ENCODE measurements at regions not wholly inside any gene's neighbourhood (a gene's known extent, or its start where the extent isn't known, plus 50 kb on each side); places are given as distances from the start of the nearest gene placed in this dataset.
A peak's percentile ranks its signal among the peaks of the same experiment; 100 is the strongest.

DNA sequence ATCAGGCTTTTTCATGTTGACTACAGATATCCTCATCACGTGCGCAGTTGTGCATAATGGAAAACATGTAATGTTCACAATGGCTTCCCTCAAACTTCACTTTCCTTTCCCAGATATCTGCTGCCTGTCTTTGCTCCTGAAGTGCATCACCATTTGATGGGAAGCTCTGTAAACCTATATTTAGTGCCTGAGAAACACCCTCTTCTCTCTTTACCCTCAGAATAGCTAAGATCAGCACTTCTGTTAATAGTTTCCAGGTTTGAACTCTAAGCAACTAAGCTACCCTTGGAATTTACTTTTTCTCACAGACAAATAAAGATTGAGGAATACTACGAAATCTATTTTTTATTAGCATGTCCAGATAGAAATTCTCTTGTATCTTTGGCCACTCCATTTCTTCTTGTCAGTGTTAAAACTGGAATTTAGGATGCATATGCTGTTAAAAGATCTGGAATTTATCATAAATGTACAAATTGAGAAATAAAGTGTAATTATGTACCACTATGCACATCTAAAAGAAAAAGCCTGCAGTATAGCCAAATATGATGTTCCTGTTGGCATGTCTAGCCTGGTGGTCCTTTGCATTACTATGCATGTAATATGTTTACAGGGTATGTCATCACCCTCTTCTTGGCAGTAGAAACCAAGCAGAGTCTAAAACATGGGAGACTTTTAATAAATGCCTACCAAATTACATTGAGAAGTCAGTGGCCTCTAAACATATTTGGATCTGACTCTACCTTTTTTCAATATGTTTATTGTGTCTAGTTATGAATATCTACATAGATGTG lies 278.7 kb downstream of the FIGN start:
- DNase-seq = no peak

DNA sequence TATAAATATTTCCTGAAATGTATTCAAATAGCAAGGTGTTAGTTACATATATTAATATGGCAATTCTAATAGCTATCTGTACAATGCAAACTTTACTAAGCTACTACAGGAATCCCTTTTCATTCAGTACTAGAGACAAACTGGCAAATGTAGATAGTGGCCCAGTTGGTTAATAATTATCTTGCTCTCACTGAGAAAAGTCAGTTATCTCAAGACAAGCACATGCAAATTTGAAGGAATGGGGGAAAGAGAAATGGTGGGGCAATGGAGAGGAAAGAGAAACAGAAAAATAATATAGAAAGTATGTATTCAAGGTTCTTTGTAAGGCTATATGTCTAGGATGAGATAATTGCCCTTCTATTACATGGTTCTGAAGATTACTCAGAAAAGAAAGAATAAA lies 280.0 kb downstream of the FIGN start:
- DNase-seq = no peak

DNA sequence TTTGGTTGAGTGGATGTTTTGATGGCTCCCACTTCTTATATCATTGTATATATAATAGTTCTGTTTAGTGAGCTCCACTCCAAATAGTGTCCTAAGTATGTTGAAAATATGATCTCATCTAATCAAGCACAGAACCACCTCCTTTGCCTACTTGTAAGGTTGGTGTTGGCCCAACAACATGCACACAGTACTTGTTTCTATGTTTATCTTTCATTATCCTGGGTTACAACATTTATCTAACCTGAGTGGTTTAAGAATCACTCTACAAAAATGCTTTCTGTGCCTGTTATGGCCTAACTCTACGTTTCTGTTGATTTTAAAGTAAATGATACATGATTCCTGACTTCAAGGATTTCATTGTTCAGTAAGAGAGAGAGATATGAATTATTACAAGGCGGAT lies 281.9 kb downstream of the FIGN start:
- no peak for DNase-seq

DNA sequence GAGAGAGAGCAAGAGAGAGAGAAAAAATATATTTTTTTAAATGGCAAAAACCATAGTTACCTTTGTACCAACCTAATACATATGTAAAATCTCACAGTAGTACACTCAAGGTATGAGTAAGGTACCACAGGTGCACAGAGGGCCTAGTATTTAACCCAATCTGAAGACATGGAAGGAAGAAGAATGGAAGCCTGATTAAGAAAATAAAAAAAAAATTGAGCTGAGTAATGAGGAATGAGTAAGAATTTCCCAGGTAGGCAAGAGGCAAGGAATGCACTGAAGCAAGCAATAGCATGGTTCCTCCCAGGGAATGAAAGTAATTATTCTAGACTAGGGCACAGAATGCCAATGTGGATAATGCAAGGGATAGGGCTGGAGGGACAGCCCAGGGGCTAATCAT lies 294.2 kb downstream of the FIGN start:
- DNase-seq = no peak

DNA sequence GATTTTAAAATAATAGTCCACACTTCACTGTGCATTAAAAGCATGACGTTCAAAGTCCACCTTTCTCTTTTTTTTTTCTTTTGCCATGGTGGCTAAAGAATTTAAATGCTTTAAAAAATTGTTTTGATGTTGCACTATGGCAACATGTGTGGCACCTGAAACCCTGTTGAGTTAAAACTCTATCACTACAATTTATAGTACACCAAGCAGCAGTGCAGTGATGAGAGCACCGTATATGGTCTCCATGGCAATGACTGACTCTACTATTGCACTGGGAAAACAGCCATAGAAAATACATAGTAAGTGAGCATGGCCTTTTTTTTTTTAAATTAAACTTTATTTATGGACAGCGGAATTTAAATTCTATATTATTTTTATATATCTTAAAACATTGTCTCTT lies 298.8 kb downstream of the FIGN start:
- DNase-seq = no peak

DNA sequence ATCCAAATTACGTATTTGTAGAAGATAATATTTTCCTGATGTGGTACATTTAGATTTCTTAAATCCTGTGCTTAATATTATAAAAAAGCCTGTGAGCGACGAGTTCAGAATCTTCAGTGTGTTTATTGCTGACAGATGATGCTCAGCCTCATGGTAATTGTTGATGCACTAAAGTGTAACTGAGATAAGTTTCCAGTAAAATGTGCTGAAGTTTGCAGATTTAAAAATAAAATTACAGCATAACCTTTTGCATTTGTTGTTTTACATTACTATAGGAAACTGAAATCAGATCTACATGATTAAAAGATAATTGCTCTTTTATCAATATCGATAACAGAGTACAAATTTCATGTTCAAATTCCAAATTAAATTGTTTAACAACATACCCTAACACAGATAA lies 307.6 kb downstream of the FIGN start:
- DNase-seq = no peak

DNA sequence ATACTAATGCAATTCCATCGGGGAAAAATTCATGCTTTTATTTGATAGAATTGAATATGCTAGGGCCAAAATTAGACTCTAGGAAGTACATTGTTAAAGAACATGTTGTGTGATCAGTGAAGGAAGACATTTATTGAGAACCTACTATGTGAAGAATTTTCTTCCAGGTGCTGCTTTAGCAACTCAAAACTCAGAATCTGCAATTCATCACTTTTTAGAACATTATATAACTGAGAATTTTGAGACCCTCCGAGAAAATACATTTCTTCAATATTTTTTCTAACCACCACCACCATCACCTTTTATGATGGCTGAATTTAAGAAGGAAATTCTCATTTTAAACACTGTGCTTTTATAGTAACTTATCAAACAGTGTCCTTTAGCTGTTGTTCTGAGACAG lies 315.2 kb downstream of the FIGN start:
- no peak for DNase-seq

DNA sequence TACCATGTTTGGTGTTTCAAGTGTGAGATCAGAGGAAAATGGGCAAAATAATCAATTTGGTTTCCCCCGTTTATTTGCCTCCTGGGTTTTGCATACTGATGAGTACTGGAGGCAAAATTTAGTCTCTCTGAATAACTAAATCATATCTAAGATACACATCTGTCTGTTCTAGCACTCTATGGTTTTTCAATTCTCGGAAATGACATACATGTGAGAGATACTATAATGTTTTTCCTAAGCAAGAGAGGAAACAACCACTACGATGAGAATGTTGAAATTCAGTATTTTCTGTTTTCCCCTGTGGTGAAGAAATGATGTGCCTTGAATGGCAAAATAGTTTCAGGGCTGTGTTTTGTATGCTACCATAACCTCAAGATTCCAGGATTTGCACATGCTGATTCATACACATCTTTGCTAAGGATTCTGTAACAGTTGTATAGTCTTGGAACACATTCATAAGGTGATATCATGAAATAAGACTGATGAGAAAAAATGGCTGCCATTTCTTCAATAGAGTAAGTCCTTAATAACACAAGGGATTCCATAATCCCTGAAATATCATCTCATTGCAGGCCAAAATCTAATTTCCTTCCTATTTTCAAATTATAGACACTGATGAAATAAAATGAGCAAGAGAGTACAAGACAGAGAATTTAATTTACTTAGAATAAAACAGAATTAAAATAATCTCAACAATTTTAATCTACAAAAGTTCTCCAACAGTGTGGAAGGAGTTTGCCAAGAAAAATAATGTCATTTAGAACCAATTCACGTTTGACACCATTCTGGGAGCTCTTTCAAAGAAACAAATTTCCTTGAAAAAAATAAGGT lies 316.6 kb downstream of the FIGN start:
- no peak for DNase-seq

DNA sequence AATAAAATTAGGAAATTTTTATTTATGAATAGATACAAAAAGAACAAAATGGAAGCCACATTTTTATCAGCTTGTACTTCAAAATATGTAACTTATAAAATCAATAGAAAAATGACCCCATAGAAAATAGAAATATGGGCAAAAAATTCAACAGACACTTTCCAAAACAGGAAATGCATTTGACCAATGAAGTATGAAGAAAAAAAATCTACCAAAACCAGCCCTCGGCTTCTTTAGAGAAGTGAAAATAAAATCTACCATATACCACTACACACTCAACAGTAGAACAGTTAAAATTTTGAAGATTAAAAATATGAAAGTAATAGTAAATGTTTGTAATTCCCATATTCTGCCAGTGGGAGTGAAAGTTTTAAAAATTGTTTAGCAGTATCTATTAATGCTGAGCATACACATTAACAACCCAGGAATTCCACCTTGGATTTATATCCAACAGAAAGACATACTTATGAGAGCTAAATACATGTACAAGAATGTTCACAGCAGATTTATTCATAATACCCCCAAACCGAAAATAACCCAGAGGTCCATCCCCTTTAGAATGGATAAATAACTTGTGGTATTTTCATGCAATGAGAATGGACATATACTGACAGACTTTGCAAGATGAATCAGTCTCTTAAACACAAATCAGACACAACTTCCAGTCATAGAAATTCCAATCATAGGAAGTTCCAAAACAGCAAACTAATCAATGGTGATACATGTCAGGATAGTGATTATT lies 318.0 kb downstream of the FIGN start:
- peak in 1 of 4 experiments; percentile 2 for DNase-seq

DNA sequence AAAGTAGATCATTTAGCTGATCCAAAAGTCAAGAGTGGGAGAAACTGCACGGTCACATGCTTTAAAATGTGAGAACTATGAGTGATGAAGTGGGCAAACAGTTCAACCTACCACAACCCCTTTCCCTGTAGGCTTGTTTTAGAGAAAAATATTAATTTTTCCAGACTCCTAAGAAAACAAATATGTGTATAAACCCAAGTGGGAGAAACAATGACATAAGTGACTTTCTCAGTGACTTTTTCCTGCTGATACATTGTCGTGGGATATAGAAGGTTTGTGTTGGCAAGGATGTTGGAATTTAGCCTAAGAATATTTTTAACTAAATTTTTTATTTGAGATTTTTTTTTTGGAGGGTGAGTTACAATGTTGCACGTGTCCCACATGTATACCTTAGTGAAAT lies 321.7 kb downstream of the FIGN start:
- no peak for DNase-seq

DNA sequence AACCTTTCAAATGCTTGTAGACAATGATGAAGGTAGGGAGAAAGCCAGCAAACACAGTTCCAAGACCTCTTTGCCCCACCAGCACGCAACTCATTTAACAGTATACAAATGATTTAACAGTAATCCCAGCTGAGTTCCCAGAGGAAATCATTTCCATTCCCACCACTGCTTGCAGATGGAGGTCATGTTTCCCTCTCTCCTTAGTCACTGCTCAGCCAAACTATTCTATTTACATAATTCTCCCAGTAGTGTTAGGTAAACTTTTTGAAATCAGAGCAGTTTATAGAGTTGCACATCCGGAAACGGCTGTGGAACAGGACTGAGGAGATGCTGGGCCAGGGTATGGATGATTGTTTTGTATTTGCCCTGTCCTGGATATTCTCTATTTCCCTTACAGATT lies 328.5 kb downstream of the FIGN start:
- no peak for DNase-seq

DNA sequence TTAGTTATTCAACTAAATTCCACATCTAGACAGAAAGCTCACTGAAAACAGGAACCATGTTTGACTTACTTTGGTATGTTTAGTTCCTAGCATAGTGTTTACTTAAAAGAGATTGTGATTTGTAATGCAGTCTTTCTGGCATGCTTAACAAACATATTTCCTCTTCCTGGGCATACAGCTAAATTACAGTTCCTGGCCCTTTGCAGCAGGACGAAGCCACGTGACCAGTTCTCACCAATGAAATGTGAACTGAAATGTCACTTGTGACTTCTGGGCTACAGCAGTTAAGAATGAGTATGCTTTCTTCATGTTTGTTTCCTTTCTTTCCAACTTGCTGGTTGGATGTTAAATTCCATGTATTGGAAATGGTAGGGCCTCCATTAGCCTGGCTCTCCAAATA lies 330.5 kb downstream of the FIGN start:
- peak in 2 of 4 experiments; percentile 3 to 10 for DNase-seq

DNA sequence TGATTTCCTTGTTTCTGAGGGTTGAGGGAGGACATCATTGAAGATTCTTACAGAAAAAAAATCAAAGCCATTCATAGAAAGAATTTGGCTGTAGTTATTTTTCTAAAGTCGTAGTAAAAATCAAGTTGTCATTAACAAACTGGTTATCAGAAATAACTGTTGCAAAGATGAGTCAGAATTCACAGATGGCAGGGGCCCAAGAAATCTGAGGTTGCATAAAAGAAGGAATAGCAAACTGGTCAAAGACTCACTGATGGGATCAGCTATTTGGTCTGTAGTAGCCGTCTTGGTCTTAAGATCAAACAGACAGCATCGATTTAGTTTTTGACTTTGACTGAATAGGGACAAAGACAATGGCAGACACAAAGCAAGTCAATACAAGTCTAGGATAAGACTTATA lies 334.3 kb downstream of the FIGN start:
- no peak for DNase-seq

DNA sequence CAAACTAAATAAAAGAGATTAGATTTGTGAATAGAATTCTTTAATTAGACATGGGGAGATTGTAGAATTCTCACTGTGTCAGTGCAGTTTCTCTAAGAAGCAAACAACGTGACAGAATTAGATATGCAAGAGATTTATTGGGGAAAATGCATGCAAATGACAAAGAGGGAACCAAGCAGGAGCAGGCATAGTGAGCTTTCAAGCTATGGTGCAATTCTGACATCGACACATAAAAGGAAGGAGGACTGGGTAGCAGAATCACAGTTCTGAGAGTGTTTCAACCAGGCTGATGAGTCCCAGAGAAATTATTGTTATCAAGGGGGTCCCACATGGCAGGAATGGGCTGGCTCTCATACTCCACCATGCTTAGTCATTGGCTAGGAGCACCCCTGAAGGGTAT lies 338.4 kb downstream of the FIGN start:
- peak; percentile 14 to 48 (median 38) for DNase-seq

DNA sequence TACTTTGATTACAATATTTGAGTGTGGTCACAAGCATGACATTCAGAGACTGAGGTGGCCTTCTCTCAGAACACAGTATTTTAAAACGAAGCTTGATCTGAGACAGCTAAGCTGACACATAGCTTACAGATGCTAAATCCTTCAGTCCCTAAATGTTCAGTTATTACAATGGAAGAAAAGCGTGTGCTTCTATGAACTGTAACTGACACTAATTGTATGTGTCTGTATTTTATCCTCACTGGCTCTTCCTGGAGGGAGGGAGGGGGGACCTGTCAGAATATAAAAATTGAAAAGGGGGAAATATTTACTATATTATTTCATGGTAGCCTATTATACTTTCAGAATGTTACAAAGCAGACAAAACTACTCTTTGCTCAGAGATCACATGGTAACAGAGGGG lies 340.2 kb downstream of the FIGN start:
- no peak for DNase-seq

DNA sequence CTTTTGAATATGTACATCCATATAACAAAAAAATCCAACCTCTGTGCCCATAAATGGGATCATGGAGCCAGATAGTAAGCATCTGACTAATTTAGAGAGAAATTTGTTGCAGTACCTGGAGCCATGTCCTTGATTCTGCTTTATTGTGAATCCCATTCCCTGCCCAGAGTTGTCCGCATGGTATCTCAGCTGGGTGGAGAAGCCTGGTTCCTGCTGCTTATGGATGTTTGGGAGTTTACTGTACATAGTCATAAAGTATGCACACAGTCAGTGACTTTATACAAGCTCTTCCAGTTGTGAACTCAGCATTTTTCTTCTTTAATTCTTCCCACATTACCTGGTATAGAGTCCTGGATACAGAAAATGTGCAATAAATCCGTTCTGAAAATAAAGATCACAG lies 346.0 kb downstream of the FIGN start:
- no peak for DNase-seq

DNA sequence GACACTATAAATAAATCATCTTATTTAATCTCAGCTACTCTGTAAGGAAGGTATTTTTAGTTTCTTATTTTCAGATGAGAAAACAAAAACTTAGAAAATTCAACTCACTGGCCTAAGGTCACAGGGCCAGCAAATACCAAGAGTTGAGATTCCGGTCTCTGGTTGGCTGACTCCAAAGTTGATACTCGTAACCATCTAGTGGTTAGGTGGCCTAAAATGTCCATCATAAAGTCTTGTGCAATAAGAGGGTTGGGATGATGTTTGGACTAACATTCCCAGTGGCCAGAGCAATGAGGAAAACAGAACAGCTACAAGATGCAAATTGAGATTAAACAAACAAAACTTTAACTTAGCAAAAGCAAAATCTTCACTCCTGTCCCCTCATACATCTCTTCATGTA lies 360.3 kb downstream of the FIGN start:
- no peak for DNase-seq

DNA sequence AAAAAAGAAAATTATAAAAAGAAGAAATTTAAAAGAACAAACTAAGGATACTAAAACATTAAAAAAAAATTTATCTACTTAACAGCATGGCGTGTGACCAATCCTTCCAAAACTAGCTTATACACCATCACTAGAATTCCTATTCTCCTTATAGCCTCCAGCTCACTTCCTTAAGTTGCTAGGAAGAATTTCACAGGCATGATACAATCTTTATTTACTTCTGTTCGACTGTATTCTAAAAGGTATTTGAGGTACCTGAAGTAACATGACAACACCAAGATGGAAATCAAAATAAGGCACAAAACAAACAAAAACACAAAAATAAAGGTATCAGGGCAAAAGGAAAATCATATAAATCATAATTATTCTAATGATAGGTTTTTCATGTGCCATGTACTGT lies 360.7 kb downstream of the FIGN start:
- no peak for DNase-seq

DNA sequence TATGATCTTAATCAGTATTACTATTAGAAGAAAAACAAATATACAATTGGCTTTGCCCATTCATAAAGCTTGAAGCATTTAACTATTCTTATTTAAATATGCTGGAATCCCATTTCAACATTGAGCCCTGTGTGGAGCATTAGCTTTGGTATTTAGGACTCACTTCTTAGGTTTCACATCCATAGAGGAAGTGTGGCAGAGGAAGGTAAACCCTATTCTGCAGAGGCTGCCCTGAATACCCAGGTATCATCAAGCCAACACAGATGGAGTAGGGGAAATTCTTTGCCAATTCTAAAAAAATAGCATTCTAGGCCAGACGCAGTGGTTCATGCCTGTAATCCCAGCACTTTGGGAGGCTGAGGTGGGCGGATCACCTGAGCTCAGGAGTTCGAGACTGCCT lies 361.5 kb downstream of the FIGN start:
- DNase-seq = no peak

DNA sequence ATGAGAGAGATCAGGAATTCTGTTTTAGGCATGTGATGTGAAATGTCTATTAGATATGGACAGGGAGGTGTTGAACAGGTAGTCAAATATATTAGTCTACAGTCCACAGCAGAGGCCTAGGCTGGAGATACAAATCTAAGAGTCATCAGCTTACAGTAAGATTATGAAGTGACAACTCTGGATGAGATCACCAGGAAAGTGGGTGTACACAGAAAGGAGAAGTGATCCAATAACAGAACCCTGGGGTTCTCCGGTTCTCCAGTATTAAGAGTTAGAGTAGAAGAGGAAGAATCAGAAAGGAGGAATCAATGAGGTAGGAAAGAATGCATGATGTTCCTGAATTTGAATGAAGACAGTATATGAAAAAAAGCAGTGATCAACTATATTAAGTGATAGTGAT lies 362.3 kb downstream of the FIGN start:
- peak; percentile 59 to 90 (median 70) for DNase-seq

DNA sequence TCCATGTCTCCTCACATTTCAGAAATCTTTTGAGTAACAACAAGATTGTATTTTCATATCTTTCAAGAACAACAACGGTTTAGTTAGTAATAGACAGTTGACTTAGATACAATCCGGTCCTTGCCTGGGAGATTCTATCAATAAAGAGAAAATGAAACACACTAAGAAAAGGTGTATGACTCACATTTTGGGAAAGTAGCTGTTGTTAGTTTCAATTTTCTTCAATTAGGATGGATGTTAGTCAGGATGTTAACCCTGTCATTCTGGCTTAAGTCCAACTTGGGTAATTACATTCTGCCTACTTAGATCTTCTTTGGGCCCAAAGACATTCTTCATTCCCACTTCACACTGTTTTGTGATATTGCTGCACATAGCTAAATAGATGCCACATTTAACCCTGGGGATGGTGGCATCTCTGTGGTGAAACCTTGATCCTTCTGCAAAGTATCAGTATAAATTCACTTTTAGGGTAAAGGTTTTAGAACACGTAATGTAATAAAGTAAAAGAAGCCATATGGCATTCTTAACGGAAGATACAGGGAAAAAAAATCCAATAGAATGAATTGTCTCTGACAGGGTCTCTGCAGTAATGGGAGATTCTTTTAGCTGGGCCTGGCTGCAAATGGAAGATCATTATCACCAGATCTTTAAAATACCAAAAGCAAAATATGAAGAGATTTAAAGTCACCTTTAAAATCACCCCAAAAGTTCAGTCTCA lies 365.5 kb downstream of the FIGN start:
- DNase-seq = no peak

DNA sequence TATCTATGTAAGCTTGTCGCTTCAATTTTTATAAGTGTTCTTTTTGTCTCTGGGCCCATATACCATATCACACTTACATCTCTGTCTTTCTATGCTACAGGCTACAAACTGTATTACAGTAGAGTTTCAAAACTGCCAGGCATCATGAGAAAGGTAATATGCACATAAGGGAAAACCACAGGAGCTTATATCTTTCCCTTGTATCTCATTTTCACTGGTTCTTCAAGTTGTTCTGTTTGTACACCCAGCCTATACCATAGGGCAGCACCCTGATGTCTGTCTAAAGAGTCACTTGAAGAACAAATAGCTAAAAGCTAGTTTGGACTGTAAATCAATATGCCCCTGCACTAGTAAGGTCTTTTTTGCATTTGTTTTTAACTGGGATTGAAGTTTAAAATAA lies 366.7 kb downstream of the FIGN start:
- DNase-seq = no peak

DNA sequence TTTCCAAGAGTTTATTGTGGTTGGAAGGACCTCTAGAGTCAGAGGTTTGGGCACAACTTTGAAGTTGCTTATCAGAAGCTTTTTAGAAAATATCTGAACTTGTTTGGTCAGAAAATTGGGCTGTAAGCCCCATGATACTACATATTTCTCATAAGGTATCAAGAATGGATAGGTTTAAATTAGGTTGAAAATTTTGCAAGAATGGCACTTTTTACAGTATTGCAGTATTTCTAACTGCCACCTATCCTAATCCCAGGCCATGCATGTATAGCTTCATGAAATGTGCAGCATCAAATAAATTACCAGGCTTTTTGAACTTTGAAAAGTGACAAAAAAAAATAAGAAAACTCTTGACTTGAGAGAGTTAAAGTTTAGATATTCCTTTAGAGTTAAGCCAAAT lies 367.2 kb downstream of the FIGN start:
- no peak for DNase-seq
